GM19328 (cell line): ENCODE measurements at regions not wholly inside any gene's neighbourhood (a gene's known extent, or its start where the extent isn't known, plus 50 kb on each side); places are given as distances from the start of the nearest gene placed in this dataset.
"Not testable (repeated sequence)": the region's sequence is repeated elsewhere in the genome, so short reads cannot be mapped to it uniquely, and the experiment has no call there.

Experiments used
- ATAC-seq: cut with Tn5 transposase; IDR thresholded peaks from one replicate; pipeline ENCODE4 v1.9.1; 2021; ENCODE audit warnings: mild to moderate bottlenecking, moderate library complexity; ENCODE audit not compliant: unreplicated experiment

DNA sequence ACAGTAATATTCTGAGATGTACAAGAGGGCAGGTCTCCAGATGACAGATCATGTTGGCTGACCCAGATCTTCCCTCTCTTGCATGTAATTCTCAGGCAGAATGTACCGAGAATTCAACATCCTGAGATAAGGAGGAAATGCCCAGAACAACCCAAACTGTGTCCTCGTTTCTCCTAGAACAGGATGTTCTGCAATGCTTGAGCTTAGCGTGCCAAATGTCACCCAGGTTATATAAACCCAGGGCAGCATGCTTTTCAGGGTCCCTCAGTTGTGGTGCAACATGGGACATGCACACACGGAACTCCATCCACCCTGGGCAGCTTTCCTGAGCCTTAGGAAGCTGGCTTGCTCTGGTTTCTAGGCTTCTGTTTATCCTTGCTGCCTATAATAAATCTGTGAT, 102.1 kb upstream of the CMC1 start:
- no peak for ATAC-seq

DNA sequence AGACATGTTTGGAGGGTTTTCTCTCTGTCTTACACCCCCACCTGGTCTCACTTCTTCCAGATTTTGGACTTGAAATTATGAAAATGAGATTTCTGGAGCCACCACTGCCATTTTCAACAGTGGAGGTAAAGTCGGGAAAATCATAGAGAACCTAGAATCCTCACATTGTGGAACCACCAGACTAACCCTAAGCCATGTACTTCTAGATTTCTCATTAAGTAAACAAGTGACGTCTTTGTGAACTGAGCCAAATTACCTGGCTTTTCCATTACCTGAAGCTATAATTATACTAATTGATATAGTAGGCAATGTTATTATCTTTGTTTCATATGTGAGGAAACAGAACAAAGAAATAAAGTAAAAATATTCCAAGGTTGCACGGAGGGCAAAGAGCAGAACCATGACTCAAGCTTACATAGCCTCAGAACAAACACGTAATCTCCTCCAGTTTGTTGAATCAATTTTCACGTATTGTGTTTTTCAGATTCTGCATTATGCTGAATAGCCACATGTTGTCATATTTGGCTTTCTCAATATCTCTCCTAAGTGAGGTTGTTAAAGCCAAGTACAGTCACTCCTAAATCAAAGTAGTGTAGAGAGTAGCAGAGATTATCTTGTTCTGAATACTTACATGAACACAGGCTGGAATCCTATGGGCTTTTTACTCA, 101.3 kb upstream of the CMC1 start:
- no peak for ATAC-seq

- no peak for ATAC-seq
Measured at GRCh38 chr3:28140664-28141063, 100.8 kb upstream of the CMC1 start.

- no peak for ATAC-seq
Measured at GRCh38 chr3:28149960-28150359, 91.5 kb upstream of the CMC1 start.

DNA sequence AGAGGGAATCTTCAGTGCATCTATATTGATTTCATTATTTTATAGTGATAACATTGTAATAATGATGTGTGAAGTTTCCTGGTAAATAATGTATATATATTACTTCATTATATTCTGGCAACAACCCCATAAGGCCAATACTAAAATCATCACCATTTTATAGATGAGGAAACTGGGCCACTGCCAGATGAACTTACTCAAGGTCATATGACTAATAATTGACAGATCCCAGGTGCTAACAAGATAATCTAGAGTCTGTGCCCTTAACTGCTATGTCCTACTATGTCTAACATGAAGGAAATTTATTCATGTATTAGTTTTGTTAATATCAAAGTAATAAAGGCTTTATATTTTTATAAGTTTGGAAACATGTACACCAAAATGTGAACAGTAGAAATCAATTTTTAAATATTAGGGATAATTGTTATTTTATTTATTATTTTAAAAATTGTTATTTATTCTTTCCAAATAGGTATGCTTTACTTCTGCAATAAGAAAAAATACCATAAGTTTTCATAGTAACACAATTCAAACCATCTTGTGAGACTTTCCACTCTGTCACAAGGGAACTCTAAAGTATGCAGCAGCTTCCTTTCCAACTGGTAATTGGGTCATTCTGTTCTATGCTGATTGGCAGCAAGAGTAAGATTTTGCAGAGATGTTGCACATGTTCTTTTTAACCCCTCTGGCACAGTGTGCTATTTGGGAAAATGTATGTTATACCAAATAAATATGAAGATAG, 90.8 kb upstream of the CMC1 start:
- ATAC-seq, result no peak

GRCh38 chr3:28151207-28151550, 90.2 kb upstream of the CMC1 start:
- no peak for ATAC-seq

DNA sequence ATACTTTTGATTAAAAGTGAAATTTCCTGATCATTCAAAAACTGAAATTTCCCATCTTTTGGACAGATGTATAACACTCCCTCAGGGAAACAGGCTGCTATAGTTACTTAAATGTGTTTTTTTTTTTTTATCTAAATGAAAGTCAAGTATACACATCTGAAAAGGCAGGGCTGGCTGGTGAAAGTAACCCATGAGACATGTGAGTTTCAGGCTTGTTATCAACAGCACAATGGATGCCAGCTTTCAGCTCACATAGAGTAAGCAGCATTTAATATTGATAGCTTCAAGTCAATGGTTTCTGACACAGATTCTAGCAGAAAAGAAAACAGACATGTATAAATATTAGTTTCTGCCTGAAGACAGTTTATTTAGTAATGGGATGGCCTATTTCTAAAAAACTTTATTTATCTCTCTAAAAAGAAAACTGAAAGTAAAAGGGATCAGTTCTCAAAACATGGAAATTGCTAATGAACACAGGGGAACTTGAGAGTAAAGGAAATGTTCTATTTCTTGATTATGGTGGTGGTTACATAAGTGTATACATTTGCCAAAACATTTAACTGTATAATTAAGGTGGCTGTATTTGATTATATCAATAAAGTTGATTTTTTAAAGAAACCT, 89.7 kb upstream of the CMC1 start:
- peak; percentile 55 for ATAC-seq

- ATAC-seq, result no peak
Measured at GRCh38 chr3:28155631-28156030, 85.8 kb upstream of the CMC1 start.

- not testable (repeated sequence) for ATAC-seq
Measured at GRCh38 chr3:28156599-28156998, 84.8 kb upstream of the CMC1 start.

- no peak for ATAC-seq
Measured at GRCh38 chr3:28171962-28172361, 69.5 kb upstream of the CMC1 start.

- ATAC-seq, result no peak
Measured at GRCh38 chr3:28172748-28173147, 68.7 kb upstream of the CMC1 start.

- no peak for ATAC-seq
Measured at GRCh38 chr3:28173836-28174235, 67.6 kb upstream of the CMC1 start.

GRCh38 chr3:28186748-28187147, 54.7 kb upstream of the CMC1 start:
- no peak for ATAC-seq

- ATAC-seq, result no peak
Measured at GRCh38 chr3:28188686-28189085, 52.7 kb upstream of the CMC1 start.

DNA sequence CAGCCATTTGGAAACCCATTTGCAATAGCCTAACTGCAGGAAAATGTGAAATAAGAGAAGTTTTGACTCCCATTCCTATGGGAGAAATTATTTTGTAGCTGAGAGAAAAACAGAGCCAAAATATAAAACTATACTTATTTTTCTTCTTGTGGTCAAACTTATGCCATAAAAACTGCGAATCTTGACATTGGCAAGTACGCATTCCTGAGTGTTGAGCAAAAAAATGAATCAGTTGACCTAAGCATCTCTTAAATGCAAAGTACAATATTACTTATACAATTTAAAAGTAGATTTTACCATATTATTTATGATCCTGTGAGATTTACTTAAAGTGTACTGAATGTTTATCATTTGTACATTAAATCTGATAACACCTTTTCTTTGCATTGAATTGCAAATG, 50.1 kb upstream of the CMC1 start:
- no peak for ATAC-seq
